HFFc6 (cell line): ENCODE measurements at regions not wholly inside any gene's neighbourhood (a gene's known extent, or its start where the extent isn't known, plus 50 kb on each side); places are given as distances from the start of the nearest gene placed in this dataset.

ENCODE experiments used
- DNase-seq: peaks from one replicate; pipeline ENCODE4 v3.0.0-alpha.2; 2018
- H3K27ac Mint-ChIP-seq: 2 replicates; pipeline ENCODE4 v1.8.0; 2020; ENCODE audit warnings: mild to moderate bottlenecking, mixed read lengths
- H3K27me3 Mint-ChIP-seq: 2 replicates; pipeline ENCODE4 v1.8.0; 2021; ENCODE audit warnings: mild to moderate bottlenecking, moderate library complexity, mixed read lengths; ENCODE audit not compliant: insufficient read depth
- H3K36me3 Mint-ChIP-seq: 2 replicates; pipeline ENCODE4 v1.8.0; 2021; ENCODE audit warnings: low read depth, mixed read lengths
- H3K4me1 Mint-ChIP-seq: 2 replicates; pipeline ENCODE4 v1.8.0; 2020; ENCODE audit warnings: low read depth, mixed read lengths
- H3K4me3 Mint-ChIP-seq: 2 replicates; pipeline ENCODE4 v1.8.0; 2020; ENCODE audit warnings: mild to moderate bottlenecking, moderate library complexity, mixed read lengths
- H3K9me3 Mint-ChIP-seq: 2 replicates; pipeline ENCODE4 v1.8.0; 2020; ENCODE audit warnings: mild to moderate bottlenecking, mixed read lengths
- CTCF ChIP-seq: fragments of 200-600 bp; sonication (generic); IDR thresholded peaks from 2 replicates; pipeline ENCODE4 v1.5.0; 2021; ENCODE audit warnings: antibody characterized with exemption, mild to moderate bottlenecking

GRCh38 chrX:84710611-84711010, 208.4 kb upstream of the HDX start:
- DNase-seq, result no peak
- Mint-ChIP-seq H3K4me1 (no peaks in the 10 kb centered on the region), H3K27me3 (peaks cover 2% of the 10 kb centered on the region), H3K27ac (no peak overlapping the region), H3K9me3 (no peaks in the 10 kb centered on the region), H3K4me3 (no peak overlapping the region), H3K36me3 (no peaks in the 10 kb centered on the region)
- no peak for TF ChIP-seq CTCF

GRCh38 chrX:84712621-84713020, 210.4 kb upstream of the HDX start:
- Mint-ChIP-seq H3K9me3 (no peaks in the 10 kb centered on the region), H3K27me3 (peaks cover 2% of the 10 kb centered on the region), H3K27ac (no peak overlapping the region), H3K4me1 (no peaks in the 10 kb centered on the region), H3K36me3 (no peaks in the 10 kb centered on the region), H3K4me3 (no peak overlapping the region)
- DNase-seq, result no peak
- TF ChIP-seq CTCF, result no peak

- no peaks in the 10 kb centered on the region for H3K9me3 Mint-ChIP-seq
- TF ChIP-seq CTCF, result no peak
- H3K4me1 Mint-ChIP-seq, result no peaks in the 10 kb centered on the region
- H3K27ac Mint-ChIP-seq, result no peak overlapping the region
- no peak for DNase-seq
- H3K27me3 Mint-ChIP-seq, result peaks cover 2% of the 10 kb centered on the region
- H3K4me3 Mint-ChIP-seq, result no peak overlapping the region
- H3K36me3 Mint-ChIP-seq, result no peaks in the 10 kb centered on the region
These were observed 213.1 kb upstream of the HDX start for GRCh38 chrX:84715315-84715714.

- H3K4me1 Mint-ChIP-seq, result no peaks in the 10 kb centered on the region
- TF ChIP-seq CTCF, result no peak
These were observed 215.1 kb upstream of the HDX start for GRCh38 chrX:84717343-84717742.

GRCh38 chrX:84721416-84721815, 219.2 kb upstream of the HDX start:
- no peak overlapping the region for H3K4me3 Mint-ChIP-seq
- H3K4me1 Mint-ChIP-seq, result no peaks in the 10 kb centered on the region
- no peak overlapping the region for H3K27ac Mint-ChIP-seq
- H3K36me3 Mint-ChIP-seq, result no peaks in the 10 kb centered on the region
- no peak for DNase-seq
- peaks cover 2% of the 10 kb centered on the region for H3K27me3 Mint-ChIP-seq
- TF ChIP-seq CTCF, result no peak
- no peaks in the 10 kb centered on the region for H3K9me3 Mint-ChIP-seq

More at GRCh38 chrX:84717343-84717742, 215.1 kb upstream of the HDX start:
- H3K27ac Mint-ChIP-seq, result no peak overlapping the region
- H3K27me3 Mint-ChIP-seq, result no peaks in the 10 kb centered on the region; the same call in none of the 2 replicates
- no peaks in the 10 kb centered on the region for H3K9me3 Mint-ChIP-seq
- no peak overlapping the region for H3K4me3 Mint-ChIP-seq
- H3K36me3 Mint-ChIP-seq, result no peaks in the 10 kb centered on the region
- no peak for DNase-seq

- H3K36me3 Mint-ChIP-seq, result no peaks in the 10 kb centered on the region
- H3K9me3 Mint-ChIP-seq, result no peaks in the 10 kb centered on the region
- peaks cover 3% of the 10 kb centered on the region; the same call in 1 of the 2 replicates for H3K4me1 Mint-ChIP-seq
- no peak overlapping the region for H3K4me3 Mint-ChIP-seq
- TF ChIP-seq CTCF, result no peak
- DNase-seq, result no peak
- H3K27ac Mint-ChIP-seq, result no peak overlapping the region
- peaks cover 2% of the 10 kb centered on the region for H3K27me3 Mint-ChIP-seq
These were observed 222.3 kb upstream of the HDX start for GRCh38 chrX:84724576-84724975.
